Parathyroid adenoma (tissue), 2 donors: ENCODE measurements at regions not wholly inside any gene's neighbourhood (a gene's known extent, or its start where the extent isn't known, plus 50 kb on each side); places are given as distances from the start of the nearest gene placed in this dataset.
"Not testable (repeated sequence)": the region's sequence is repeated elsewhere in the genome, so short reads cannot be mapped to it uniquely, and the experiment has no call there.

Experiments used
- H2AFZ ChIP-seq: fragments of 300-600 bp; sonication (generic); one replicate; pipeline ENCODE4 v1.7.0; 2017; ENCODE audit warnings: antibody characterized with exemption, mild to moderate bottlenecking
- H3K27ac ChIP-seq: fragments of 300-600 bp; sonication (generic); one replicate; pipeline ENCODE4 v1.7.0; 2017
- H3K27me3 ChIP-seq: fragments of 300-600 bp; sonication (generic); one replicate; pipeline ENCODE4 v1.7.0; 2017; ENCODE audit warnings: low read length; ENCODE audit not compliant: control insufficient read depth, insufficient read depth
- H3K36me3 ChIP-seq: fragments of 300-600 bp; sonication (generic); one replicate; pipeline ENCODE4 v1.7.0; 2017; ENCODE audit warnings: low read length; ENCODE audit not compliant: control insufficient read depth, insufficient read depth
- H3K4me1 ChIP-seq: fragments of 300-600 bp; sonication (generic); one replicate; pipeline ENCODE4 v1.7.0; 2017; ENCODE audit warnings: control low read depth
- H3K4me2 ChIP-seq: fragments of 300-600 bp; sonication (generic); one replicate; pipeline ENCODE4 v1.7.0; 2017; ENCODE audit warnings: low read length
- H3K4me3 ChIP-seq: fragments of 300-600 bp; sonication (generic); one replicate; pipeline ENCODE4 v1.7.0; 2017; ENCODE audit warnings: low read depth, low read length
- H3K79me2 ChIP-seq: fragments of 300-600 bp; sonication (generic); one replicate; pipeline ENCODE4 v1.7.0; 2017; ENCODE audit warnings: control low read depth
- H3K9ac ChIP-seq: fragments of 300-600 bp; sonication (generic); one replicate; pipeline ENCODE4 v1.7.0; 2017; ENCODE audit warnings: mild to moderate bottlenecking
- H3K9me3 ChIP-seq: fragments of 300-600 bp; sonication (generic); one replicate; pipeline ENCODE4 v1.7.0; 2017; ENCODE audit warnings: low read length; ENCODE audit not compliant: control insufficient read depth
- TF ChIP-seq, protein P1 (sequence below): fragments of 300-600 bp; sonication (generic); IDR thresholded peaks from one replicate; pipeline ENCODE4 v1.7.0; 2017; ENCODE audit warnings: antibody characterized with exemption, mild to moderate bottlenecking
- donor health status: primary hyperparathyroidism.

DNA sequence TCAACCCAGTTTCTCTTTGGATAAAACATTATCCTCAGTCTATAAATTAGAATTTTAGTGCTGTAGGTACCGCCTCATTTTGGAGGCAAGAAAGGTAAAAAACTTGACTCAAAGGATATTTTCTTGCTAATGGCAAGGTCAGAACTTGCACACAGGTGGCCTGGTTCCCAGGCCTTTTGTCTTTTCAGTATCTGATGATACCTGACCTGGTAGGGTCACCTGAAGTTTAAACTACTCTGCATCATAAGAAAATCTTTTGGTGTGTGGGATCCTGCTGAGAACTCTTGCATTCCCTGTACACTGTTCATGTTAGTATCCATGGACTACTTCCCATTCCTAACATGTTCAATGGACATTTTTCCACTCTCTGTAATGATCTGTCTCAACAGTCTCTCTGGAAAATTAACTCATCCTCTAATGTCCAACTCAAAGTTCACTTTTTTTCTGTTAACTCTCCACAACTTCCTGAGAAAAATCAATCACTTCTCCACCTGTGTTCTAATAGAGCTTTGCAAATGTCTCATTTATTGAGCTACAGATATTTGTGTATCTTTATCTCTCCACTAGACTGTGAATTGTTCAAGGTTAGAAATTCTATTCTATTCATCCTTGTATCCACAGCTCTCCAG is 317.1 kb upstream of the SOX9 start:
- Histone ChIP-seq H3K27ac (no peak overlapping the region), H3K36me3 (no peaks in the 10 kb centered on the region), H3K4me2 (no peak overlapping the region), H3K27me3 (no peaks in the 10 kb centered on the region), H3K9me3 (no peaks in the 10 kb centered on the region), H3K4me1 (no peaks in the 10 kb centered on the region), H3K4me3 (no peak overlapping the region), H2AFZ (no peak overlapping the region), H3K79me2 (no peaks in the 10 kb centered on the region), H3K9ac (no peak overlapping the region)
- TF ChIP-seq, protein P1, sequence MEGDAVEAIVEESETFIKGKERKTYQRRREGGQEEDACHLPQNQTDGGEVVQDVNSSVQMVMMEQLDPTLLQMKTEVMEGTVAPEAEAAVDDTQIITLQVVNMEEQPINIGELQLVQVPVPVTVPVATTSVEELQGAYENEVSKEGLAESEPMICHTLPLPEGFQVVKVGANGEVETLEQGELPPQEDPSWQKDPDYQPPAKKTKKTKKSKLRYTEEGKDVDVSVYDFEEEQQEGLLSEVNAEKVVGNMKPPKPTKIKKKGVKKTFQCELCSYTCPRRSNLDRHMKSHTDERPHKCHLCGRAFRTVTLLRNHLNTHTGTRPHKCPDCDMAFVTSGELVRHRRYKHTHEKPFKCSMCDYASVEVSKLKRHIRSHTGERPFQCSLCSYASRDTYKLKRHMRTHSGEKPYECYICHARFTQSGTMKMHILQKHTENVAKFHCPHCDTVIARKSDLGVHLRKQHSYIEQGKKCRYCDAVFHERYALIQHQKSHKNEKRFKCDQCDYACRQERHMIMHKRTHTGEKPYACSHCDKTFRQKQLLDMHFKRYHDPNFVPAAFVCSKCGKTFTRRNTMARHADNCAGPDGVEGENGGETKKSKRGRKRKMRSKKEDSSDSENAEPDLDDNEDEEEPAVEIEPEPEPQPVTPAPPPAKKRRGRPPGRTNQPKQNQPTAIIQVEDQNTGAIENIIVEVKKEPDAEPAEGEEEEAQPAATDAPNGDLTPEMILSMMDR: no peak

DNA sequence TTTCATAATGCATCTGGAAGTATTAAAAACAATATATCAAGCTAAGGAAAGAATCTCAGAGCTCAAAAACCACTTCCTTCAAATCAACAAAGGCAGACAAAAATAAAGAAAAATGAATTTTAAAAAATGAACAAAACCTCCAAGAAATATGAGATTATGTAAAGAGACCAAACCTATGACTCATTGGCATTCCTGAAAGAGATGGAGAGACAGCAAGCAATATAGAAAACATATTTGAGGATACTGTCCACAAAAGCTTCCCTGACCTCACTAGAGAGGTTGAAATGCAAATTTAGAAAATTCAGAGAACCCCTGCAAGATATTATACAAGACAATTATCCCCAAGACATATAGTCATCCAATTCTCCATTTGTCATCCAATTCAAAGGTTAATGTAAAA is 311.3 kb upstream of the SOX9 start:
- no peak overlapping the region for H3K4me2 ChIP-seq
- H3K36me3 ChIP-seq: no peaks in the 10 kb centered on the region
- H2AFZ ChIP-seq: no peak overlapping the region
- H3K79me2 ChIP-seq: no peaks in the 10 kb centered on the region
- no peaks in the 10 kb centered on the region for H3K27me3 ChIP-seq
- no peaks in the 10 kb centered on the region for H3K4me1 ChIP-seq
- H3K4me3 ChIP-seq: no peak overlapping the region
- H3K9me3 ChIP-seq: no peaks in the 10 kb centered on the region
- no peak overlapping the region for H3K9ac ChIP-seq
- no peak overlapping the region for H3K27ac ChIP-seq
- TF ChIP-seq, protein P1: no peak

DNA sequence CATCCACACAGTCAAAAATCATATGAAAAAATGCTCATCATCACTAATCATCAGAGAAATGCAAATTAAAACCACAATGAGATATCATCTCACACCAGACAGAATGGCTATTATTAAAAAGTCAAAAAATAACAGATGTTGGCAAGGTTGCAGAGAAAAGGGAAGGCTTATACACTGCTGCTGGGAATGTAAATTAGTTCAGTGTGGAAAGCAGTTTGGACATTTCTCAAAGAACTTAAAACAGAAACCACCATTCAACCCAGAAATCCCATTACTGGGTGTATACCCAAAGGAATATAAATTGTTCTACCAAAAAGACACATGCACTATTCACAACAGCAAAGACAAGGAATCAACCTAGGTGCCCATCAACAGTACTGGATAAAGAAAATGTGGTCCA is 307.0 kb upstream of the SOX9 start:
- not testable (repeated sequence) for H3K9ac ChIP-seq, H3K9me3 ChIP-seq, H3K4me2 ChIP-seq, H2AFZ ChIP-seq, H3K36me3 ChIP-seq, H3K27me3 ChIP-seq, H3K4me1 ChIP-seq, H3K79me2 ChIP-seq, H3K4me3 ChIP-seq, H3K27ac ChIP-seq

DNA sequence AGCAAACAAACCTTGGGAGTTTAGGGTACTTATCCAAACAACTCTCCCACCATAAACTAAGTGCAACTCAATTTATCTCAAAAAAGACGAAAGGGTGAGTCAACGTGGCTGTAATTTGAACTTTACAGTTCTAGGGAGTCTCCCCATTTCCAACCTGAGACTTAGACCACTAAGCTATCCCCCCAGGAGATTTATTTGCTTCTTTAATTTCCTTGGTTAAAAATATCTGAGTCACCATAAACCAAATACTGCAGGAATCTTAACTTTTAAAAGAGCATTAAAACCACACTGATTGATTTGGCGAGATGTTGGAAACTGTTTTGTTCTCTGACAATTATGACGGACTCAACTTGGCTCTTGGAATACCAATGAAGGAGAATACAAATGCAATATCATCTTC is 299.3 kb upstream of the SOX9 start:
- Histone ChIP-seq H2AFZ (no peak overlapping the region), H3K9me3 (no peaks in the 10 kb centered on the region), H3K79me2 (no peaks in the 10 kb centered on the region), H3K9ac (no peak overlapping the region), H3K36me3 (no peaks in the 10 kb centered on the region), H3K4me3 (no peak overlapping the region), H3K4me2 (no peak overlapping the region), H3K27ac (no peak overlapping the region), H3K4me1 (no peaks in the 10 kb centered on the region), H3K27me3 (no peaks in the 10 kb centered on the region)
- TF ChIP-seq, protein P1: no peak

DNA sequence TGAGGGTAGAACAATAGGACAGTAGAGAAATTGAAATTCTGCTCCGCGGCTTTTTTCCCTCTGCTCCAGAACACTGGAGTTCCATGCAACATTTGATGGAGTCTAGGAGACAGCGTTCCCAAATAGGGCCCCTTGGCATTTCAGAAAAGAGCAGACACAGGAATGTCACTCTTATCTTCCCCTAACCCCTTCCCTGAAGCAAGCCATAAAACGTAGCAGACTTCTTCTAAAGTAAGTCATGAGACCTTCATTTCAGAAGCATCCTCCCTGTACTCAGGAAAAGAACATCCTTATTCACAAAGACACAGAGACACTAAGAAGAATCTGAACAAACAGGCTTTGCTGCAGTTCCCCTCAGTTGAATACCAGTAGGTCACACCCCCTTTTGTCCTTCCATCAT is 296.1 kb upstream of the SOX9 start:
- Histone ChIP-seq H3K9me3 (no peaks in the 10 kb centered on the region), H2AFZ (no peak overlapping the region), H3K79me2 (no peaks in the 10 kb centered on the region), H3K36me3 (no peaks in the 10 kb centered on the region), H3K4me2 (no peak overlapping the region), H3K4me1 (no peaks in the 10 kb centered on the region), H3K4me3 (no peak overlapping the region), H3K9ac (no peak overlapping the region), H3K27ac (no peak overlapping the region), H3K27me3 (no peaks in the 10 kb centered on the region)
- TF ChIP-seq, protein P1: no peak
